ENCODE measurements at regions not wholly inside any gene's neighbourhood (a gene's known extent, or its start where the extent isn't known, plus 50 kb on each side); places are given as distances from the start of the nearest gene placed in this dataset.
"Not testable (repeated sequence)": the region's sequence is repeated elsewhere in the genome, so short reads cannot be mapped to it uniquely, and the experiment has no call there.

DNA sequence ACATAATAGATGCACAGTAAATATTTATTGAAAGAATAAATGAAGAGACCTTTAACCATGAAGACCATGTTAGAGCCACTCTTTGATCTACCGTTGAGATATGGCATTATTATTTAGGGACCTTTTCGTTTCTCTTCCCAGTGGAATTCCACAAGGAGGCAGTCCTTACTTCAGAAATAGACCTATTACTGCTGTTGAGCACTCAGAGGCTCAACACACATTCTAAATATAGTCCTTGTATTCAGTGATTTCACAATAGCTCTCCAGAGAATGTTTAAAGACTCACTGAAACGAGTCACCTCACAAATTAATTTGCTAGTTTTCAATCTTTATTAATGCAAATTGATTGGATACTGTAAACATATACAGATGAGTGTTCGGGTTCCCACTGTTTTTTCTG is 603.8 kb downstream of the CDH8 start:
- DNase-seq (ENCODE audit: low read depth) = no peak

DNA sequence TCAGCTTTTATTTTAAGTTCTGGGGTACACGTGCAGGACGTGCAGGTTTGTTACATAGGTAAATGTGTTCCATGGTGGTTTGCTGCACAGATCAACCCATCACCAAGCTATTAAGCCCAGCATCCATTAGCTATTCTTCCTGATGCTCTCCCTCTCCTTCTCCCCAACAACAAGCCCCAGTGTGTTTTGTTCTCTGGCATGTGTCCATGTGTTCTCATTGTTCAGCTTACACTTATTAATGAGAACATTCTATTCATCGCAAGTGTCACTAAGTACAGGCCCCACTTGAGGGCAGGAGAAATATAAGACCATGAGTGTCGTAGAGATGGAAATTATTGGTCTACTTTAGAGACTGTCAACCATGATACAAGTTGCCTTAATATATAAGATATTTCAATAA is 615.1 kb downstream of the CDH8 start:
- DNase-seq (ENCODE audit: low read depth) = no peak

DNA sequence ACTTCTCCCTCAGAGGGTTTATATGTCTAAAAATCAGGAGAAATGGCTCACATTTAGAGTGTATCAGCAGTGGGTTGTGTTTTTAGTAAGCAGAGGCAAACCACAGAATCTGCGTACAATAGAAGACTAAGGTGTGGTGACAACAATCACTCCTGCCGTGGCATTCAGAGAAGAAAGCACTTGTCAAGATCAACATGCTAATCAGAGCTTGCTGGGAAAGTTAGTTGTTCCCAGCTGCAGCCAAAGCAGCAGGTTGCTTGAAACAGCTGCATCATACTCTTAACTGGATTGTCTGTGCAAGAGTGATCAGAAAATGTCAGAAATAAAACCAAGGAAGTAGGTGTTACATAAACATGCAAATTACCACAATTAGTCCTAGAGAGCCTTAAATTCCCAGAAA is 616.4 kb downstream of the CDH8 start:
- no peak for DNase-seq (ENCODE audit: low read depth)

DNA sequence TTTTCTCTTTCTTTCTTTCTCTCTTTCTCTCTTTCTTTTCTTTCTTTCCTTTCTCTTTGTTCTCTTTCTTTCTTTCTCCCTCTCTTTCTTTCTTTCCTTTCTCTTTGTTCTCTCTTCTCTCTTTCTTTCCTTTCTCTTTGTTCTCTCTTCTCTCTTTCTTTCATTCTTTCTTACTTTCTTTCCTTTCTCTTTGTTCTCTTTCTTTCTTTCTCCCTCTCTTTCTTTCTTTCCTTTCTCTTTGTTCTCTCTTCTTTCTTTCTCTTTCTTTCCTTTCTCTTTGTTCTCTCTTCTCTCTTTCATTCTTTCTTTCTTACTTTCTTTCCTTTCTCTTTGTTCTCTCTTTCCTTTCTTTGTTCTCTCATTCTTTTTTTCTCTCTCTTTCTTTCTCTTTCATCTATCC is 617.4 kb downstream of the CDH8 start:
- DNase-seq (ENCODE audit: low read depth) = not testable (repeated sequence)

DNA sequence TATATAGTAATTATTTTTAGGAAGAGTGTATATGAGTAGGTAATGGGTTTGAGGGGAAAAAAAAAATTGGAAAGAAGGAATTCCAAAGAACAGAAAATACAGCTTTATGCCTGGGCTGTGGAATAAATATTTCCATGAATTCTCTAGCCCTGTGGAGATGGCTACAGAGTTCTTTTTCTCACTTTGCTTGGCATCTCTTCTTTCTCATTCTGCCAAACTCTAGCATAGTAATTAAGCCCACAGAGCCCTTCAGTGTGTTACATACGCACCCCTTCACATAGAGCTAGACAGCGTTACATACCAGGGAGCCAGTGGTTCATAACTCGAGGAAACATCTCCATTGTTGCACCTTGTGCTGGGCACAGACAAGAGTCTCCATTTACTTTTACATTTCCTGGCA is 621.1 kb downstream of the CDH8 start:
- DNase-seq (ENCODE audit: low read depth) = no peak

DNA sequence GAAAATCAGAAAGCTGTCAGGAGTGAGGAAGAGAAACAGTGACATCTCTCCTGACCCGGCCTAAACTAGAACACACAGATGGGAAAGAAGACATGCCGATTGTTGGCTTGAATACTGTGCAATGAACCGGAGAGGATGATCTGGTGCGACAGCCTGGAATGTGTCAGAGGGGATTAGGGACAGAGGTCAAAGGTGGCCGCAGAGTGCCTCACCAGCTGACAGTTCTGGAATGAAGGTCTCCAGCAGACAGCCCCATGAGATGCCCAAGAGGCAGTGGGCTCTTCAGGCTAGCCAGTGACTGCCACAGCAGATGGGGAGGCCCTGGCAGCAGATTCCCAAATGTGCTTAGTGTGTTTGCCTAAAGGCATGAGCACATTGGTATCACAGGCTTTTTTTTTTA is 623.2 kb downstream of the CDH8 start:
- DNase-seq (ENCODE audit: low read depth) = no peak

DNA sequence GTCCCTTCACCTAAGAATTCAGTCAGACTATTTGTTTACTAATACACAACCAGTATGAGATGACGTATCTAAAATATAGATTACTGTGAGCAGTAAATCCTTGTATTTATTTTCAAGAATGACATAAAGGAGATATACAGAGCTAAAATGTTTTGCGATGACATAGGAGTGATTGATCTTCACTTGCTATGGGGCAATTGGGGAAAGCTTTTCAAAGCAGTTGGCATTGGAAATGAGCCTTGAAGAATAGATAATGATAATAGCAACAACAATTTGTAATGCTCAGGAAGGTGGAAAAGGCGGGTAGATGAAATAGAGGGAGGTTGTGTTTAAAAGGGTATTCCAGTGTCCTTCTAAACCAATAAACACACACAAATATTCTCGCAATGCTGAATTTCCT is 623.7 kb downstream of the CDH8 start:
- no peak for DNase-seq (ENCODE audit: low read depth)

DNA sequence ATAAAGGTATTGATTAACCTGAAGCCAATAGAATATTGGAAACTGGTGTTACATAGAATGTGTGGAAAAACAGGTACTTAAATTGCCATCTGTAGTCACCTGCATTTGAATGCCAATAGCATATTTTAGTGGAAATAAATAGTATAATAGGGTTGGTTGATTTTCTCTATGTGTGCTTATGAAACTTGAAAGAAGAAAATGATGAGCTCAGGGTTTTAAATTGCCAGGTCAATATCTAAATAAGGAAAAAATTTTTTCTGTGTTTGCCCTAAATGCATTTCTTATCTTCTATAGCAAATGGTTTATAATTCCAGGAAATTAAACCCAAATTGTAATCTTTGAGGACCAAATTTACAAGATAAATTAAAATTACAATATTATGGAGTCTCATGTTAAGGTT is 626.6 kb downstream of the CDH8 start:
- no peak for DNase-seq (ENCODE audit: low read depth)

DNA sequence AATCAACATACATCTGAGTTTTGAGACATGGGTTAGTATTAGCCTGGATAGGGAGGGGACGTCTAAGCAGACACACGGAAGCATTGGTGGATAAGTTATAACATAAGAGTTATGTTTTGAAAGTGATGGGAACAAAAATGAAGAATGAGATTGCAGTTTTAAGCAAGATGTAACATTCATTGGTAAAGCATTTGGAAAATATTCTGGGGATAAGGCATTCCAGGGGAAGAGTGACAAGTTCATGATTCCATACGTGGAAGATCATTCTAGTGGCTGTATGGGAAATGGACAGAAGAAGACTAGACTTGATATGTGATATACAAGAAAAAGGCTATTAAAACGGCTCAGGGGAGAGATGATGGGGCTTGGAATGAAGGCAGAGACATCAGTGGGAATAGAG is 632.9 kb downstream of the CDH8 start:
- no peak for DNase-seq (ENCODE audit: low read depth)

DNA sequence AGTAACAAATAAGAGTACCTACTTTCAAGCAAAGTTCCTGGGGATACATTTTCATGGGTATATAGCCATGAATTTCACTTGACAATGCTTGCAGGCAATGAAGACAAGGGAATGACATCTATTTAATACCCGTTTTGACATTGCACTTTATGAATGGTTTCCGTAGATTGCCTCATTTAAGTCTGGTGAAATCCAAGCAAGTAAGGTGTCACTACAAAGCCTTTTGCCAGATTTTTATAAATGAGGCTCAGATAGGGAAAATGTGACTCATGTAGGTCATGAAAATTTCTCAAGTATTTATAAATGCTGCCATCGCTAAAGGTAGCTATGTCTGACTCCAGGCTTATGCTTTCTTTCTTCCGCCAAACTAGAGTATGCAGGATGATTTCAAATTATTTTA is 644.3 kb downstream of the CDH8 start:
- DNase-seq (ENCODE audit: low read depth) = no peak

DNA sequence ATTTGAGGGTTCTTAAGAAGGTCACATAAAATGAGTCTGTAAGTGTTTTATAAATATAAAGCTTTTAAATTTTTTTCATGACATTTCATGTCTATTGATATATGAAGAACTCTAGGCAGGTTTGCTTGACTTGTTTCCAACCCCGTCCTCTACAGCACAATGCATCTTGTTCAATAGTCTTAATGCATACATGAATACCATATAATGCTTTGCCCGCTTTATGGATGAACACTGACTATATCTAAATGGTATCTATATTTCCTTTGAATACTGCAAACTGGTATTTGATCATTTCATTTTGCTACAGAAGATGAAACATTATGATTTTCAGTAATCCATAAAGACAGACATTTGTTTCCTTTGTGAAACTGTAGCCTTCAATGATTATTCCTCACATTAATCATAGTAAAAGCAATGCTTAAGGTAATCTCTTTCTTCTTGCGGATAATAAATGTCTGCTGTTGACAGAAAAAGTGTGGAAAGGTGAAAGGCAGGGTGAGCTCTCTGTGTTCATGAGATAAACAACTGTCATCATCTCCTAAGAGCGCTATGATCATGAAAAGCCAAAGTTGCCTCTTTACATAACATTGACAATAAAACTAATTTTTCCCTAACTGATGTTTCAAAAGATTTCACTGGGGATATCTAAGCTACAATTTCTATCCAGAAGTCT is 645.1 kb downstream of the CDH8 start:
- no peak for DNase-seq (ENCODE audit: low read depth)

DNA sequence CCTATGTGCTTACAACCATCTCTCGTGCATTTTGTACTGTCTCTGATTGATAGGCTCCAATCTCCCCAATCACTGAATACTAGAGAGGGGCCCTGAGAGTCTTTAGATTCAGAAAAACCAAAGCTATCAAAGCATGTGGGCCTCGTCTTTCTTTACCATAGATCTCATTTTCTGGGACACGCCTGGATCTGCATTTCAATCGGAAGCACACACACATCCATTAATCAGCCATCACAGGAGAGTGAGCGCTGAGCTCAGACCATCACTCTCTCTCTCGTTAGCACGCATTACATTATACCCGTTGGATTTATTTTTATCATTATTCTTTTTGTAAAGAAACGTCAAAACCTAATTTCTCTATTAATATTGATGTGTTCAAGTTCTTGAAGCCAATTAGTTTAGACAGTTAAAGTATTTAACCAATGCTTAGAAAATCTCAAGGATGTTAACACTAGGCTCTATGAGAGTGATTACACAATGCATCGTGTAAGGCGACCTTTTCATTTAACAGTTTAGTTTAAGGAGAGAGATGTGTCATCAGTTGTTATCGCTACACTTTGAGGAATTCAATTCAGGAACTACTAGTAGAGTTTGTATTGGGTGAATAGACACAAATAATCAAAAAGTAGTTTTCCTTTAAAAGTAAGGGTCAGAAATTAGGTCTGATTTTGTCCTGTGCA is 650.7 kb downstream of the CDH8 start:
- DNase-seq (ENCODE audit: low read depth) = no peak

DNA sequence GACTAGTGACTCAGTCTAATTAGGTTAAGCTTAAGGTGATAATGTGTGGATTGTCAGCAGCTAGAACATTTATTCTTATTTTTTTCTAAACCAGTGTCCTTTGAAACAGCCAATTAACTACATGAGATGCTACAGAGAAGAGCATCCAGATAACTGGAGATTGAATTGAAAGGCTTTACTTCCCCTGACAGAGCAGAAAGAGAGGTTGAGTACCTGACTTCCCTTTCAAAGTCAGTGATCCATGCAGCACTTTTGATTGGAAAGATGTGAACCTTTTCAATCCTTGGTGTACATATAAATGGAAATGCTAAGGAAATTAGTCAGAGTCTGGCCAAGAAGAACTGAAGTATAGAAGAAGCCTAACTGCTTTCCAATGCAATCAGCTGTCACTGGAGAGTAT is 653.8 kb downstream of the CDH8 start:
- no peak for DNase-seq (ENCODE audit: low read depth)

DNA sequence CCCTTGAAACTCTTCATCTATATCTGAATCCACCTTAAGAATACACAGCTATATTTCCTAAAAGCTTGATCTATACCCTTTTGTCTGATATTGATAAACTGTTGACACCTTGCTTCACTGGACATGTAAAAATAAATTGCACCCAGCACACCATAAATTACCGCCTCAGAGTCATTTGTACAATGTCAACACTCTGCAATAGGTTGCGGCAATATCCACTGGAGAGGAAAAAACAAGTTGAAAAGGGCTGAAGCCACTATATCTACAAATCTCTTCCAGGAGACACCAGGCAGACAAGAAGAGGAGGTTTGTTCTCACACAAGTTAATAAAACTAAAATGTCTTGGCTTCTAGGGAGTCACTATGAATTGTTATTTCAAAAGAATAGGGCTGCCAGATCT is 656.9 kb downstream of the CDH8 start:
- no peak for DNase-seq (ENCODE audit: low read depth)

DNA sequence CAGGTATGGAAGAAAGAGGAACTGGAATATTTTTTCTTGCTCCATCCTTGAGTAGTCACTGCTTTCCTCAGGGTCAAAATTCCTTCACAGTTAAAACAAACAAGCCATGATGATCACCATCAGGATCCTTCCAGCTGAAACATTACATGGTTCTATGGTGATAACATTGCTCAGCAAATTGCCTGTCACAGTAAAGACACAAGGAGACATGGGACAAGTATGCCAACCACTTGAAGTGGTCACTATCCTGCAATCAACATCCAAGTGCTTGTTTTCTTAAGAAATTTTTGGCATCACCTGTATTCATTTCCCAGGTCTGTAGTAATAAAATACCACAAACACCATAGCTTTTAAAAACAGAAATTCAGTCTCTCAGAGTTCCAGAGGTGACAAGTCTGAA is 662.2 kb downstream of the CDH8 start:
- DNase-seq (ENCODE audit: low read depth) = no peak

DNA sequence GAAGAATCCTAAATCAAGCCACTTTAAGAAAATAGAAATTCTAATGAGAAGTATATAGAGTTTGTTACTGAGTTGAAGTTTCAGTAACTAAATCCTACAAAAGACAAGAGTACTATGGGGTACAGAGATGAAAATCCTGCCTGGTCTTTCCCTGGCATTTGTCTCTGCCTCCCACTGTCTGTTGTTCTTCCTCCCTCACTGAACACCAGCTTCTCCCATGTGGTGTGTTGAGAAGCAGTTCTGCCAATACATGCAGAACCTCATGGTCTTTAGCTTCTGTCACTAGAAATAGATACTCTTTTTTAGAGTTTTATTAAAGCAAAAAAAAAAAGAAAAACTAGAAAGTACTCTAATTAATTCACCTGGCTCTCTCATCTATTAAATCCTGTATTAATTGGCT is 664.4 kb downstream of the CDH8 start:
- DNase-seq (ENCODE audit: low read depth) = no peak

DNA sequence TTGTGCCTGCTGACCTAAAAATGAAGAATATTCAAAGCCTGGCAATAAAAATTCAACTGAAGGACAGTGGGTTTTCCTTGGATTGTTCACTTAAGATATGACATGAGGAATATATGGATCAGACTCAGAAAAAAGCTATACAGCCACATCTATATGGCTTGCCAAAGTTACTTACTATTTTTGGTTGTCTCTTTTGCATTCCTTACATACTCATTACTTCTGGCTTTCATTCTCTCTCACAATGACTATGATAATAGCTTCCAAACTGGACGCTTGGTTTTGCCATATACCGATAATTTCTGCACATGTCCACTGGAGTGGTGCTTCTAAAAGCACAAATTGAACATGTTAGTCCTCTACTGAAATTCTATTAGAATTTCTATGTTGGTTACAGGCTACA is 664.9 kb downstream of the CDH8 start:
- no peak for DNase-seq (ENCODE audit: low read depth)

DNA sequence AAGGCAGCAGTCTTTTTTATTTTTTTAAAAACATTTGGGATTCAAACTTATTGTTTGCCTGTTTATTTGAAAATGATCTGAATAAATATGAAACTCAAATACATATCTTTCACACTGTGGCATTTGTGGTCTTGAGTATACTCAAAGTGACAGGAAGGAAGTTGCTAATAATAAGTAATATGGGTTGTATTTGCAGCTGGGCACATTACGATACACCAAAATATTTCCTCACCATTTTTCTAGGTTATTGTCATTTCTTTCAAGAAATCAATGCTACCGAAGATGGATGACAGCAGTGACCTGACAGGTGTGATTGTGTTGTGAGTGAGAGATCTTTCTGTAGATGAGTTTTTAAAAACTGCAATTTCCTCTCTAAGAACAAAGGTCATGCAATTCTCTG is 665.7 kb downstream of the CDH8 start:
- DNase-seq (ENCODE audit: low read depth) = no peak

DNA sequence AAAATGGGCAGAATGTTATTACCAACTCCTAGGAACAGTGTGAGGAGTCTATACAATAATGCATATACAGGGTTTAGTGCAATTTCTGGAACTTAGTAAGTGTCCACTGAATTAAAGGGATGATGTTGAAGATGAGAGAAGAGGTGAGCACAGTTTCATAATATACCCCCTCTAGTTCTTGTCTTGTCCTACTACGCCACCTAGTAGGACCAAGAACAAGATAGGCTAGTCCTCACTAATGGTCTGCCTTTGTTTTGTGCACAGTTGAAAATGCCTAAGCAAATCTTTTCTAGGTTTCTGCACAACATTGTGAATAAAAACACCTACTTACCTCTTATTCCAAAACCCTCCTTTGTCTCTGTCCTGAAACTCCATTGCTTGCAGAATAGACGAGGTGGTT is 670.2 kb downstream of the CDH8 start:
- DNase-seq (ENCODE audit: low read depth) = no peak

DNA sequence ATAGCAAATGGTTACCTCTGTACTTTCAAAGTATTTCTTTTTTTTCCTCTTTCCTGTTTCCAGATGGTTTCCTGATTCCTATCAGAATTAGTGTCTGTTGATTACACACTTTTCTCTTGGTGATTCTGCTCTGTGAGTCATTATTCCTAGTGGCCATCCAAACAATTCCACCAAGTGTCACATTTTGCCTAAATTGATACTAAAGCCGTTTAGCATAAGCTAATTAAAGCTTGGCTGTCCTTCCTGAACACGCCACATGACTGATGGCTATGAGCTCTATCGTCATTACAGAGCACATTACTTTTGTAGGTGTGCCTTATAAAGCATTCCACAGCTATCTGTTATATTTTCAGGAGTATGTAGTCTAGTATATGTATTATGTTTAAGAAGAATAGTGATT is 671.2 kb downstream of the CDH8 start:
- DNase-seq (ENCODE audit: low read depth) = no peak

DNA sequence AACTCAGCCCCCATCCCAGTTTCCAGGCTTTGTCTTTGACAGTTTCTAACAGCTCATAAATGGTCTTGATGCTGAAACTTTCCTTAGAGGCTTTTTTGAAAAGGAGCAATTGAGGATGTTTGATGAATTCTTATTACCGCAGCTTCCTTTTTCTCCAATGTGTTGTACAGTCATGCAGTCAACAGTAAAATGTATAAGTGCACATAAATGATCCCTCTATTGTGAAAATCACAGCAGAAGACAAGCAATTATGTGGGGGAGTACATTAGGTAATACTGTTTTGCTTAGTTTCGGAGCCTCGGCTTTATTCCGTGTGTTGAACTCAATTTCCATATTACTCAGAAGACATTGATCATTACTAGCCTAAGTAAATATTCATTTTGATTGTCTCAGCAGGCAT is 673.7 kb downstream of the CDH8 start:
- DNase-seq (ENCODE audit: low read depth) = no peak

DNA sequence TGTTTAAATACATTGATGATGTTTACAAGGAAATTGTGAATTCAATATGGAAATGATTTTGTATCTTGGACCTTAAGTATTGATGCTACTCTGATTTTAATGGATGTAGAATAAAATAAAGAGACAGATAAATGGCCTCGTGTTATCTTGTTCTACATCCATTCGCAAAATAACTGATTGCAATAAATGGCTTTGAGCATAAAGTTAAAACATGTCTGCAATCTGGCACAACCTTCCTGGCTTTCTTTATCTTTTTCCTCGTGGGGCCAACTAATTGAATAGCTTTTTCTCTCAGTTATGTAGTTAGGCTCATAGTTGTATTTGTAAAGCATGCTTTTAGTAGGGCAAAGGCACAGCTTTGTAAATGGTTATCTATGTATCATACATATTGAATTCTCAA is 691.4 kb downstream of the CDH8 start:
- no peak for DNase-seq (ENCODE audit: low read depth)

DNA sequence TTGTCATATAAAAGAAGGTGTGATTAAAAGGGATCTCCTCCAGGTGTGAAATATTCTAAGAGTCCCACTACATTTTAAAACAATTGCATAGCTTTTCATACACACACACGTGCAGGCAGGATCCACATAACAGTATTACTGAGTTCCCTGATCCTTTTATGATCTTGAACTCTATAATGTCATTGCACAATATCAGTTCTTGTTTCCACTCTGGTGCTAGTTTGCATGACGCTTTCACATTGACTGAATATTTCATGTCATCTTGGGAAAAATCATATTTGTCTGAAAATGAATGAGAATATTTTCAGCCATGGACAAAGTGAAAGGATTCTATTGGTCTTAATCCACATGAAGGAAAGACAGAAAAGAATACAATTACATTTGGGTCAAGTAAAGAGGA is 703.8 kb downstream of the CDH8 start:
- no peak for DNase-seq (ENCODE audit: low read depth)

DNA sequence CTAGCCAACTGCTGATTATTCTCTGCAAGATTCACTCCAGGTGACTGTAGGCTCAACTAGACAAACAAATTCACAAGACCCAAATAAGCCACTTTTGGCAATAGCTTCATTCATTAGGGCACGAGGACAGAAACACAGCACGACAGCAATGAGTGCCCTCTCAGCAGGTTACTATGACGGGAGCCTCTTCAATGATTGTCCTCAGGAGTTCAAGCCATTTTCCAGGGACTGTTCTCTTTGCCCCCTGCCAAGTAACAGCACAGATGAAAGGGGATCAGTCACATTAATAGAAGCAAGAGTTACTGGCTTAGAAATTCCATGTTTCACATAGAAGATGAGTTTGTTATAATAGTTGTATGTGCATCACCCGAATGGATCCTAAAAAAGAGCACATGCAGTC is 712.2 kb downstream of the CDH8 start:
- no peak for DNase-seq (ENCODE audit: low read depth)
